Stomach (tissue), 8 donors: ENCODE measurements at regions not wholly inside any gene's neighbourhood (a gene's known extent, or its start where the extent isn't known, plus 50 kb on each side); places are given as distances from the start of the nearest gene placed in this dataset.
"Not testable (repeated sequence)": the region's sequence is repeated elsewhere in the genome, so short reads cannot be mapped to it uniquely, and the experiment has no call there.

Source experiments
- DNase-seq, 2 donors: peaks; one replicate each; pipeline versions ENCODE4 v3.0.0 to v3.0.0-alpha.2; 2013 to 2019
- H3K27ac ChIP-seq, 5 donors: fragments of 200-600 bp in 4 of 5; sonication (generic) in 4 of 5; one replicate each; pipeline ENCODE4 v1.5.1; 2013 to 2019; ENCODE audit warnings: mild to moderate bottlenecking in 1 of 5, moderate library complexity in 1 of 5
- H3K27me3 ChIP-seq, 3 donors: fragments of 200-600 bp; sonication (generic); one replicate each; pipeline ENCODE4 v1.5.1; 2017 to 2019; ENCODE audit warnings: mixed run types in 1 of 3
- H3K36me3 ChIP-seq, 4 donors: fragments of 200-600 bp; sonication (generic); 1 replicate in 3 of 4; 2 replicates in 1 of 4; pipeline ENCODE4 v1.5.1; 2016 to 2019
- H3K4me1 ChIP-seq, 4 donors: fragments of 200-600 bp; sonication (generic); one replicate each; pipeline ENCODE4 v1.5.1; 2016 to 2019
- H3K4me3 ChIP-seq, 4 donors: fragments of 200-600 bp; sonication (generic) in 3 of 4; one replicate each; pipeline ENCODE4 v1.5.1; 2016 to 2019; ENCODE audit warnings: mild to moderate bottlenecking in 1 of 4
- H3K9me3 ChIP-seq, 4 donors: fragments of 200-600 bp; sonication (generic); one replicate each; pipeline ENCODE4 v1.5.1; 2016 to 2019
- EP300 ChIP-seq: sonication (generic); formaldehyde crosslinking; IDR thresholded peaks from one replicate; pipeline ENCODE4 v1.6.1; 2017; ENCODE audit warnings: antibody characterized with exemption
- POLR2A ChIP-seq, 4 donors: fragments of 450-650 bp; IDR thresholded peaks; one replicate each; pipeline ENCODE4 v1.6.1; 2016; ENCODE audit warnings: antibody characterized with exemption in 4 of 4, control low read depth in 2 of 4, mild to moderate bottlenecking in 1 of 4, moderate library complexity in 1 of 4
- POLR2AphosphoS5 ChIP-seq, 3 donors: sonication (generic); formaldehyde crosslinking; IDR thresholded peaks; one replicate each; pipeline ENCODE4 v1.6.1; 2016; ENCODE audit warnings: antibody characterized with exemption in 3 of 3
- WGBS, 5 donors: extraction: QIAGEN DNeasy Blood & Tissue Kit in 3 of 5; methylation state at CpG; one replicate each; pipeline versions ENCODE4 v1.1.5 to v1.1.7; 2013 to 2018; 5-methylcytosine and 5-hydroxymethylcytosine counted together
- intact Hi-C: fragments of 100-400 bp; cut with DNase I; formaldehyde crosslinking; loops from one replicate; pipeline ENCODE4 v1.15.1; 2023; ENCODE audit warnings: low total_unique reads
- TF ChIP-seq, protein P1 (sequence below), 7 experiments: fragments of 450-650 bp in 4 of 7; fragments of 200-600 bp in 3 of 7; sonication (generic) in 3 of 7; IDR thresholded peaks; one replicate each; pipeline ENCODE4 v1.5.1; 2016 to 2019; ENCODE audit warnings: antibody characterized with exemption in 7 of 7, control low read depth in 2 of 7, mild to moderate bottlenecking in 1 of 7
- donor health status: healthy with polysubstance abuse.
- donor health status: Bipolar disorder and iron deficiency.
- donor health status: healthy.

DNA sequence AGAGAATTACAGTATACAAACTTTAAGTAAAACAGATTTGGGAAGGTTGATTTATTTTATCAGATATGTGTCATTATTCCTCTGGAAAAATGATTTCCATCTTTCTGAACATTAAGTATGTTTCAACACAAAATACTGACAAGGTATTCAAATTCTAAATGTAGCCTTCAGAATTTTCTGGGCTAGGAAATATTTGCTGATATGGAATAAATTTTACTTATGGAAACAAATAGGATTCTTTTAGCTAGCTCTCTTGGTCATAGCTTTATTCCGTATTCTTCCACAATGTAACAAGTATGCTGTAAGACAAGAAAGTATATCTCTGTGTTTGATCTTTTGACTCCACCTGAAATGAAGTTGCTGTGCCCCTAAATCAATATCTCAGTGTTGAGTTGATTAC, 1125.2 kb upstream of the CITED2 start:
- Histone ChIP-seq H3K27ac (no peak overlapping the region), H3K36me3 (no peaks in the 10 kb centered on the region), H3K27me3 (no peaks in the 10 kb centered on the region), H3K4me3 (no peak overlapping the region), H3K4me1 (no peaks in the 10 kb centered on the region), H3K9me3 (no peaks in the 10 kb centered on the region)
- intact Hi-C loops: no loop called here
- TF ChIP-seq POLR2AphosphoS5 (IDR thresholded peaks at IDR 0.05): no peak
- TF ChIP-seq, protein P1, sequence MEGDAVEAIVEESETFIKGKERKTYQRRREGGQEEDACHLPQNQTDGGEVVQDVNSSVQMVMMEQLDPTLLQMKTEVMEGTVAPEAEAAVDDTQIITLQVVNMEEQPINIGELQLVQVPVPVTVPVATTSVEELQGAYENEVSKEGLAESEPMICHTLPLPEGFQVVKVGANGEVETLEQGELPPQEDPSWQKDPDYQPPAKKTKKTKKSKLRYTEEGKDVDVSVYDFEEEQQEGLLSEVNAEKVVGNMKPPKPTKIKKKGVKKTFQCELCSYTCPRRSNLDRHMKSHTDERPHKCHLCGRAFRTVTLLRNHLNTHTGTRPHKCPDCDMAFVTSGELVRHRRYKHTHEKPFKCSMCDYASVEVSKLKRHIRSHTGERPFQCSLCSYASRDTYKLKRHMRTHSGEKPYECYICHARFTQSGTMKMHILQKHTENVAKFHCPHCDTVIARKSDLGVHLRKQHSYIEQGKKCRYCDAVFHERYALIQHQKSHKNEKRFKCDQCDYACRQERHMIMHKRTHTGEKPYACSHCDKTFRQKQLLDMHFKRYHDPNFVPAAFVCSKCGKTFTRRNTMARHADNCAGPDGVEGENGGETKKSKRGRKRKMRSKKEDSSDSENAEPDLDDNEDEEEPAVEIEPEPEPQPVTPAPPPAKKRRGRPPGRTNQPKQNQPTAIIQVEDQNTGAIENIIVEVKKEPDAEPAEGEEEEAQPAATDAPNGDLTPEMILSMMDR (IDR thresholded peaks at IDR 0.05): no peak
- no peak for TF ChIP-seq POLR2A (IDR thresholded peaks at IDR 0.05)
- no peak for DNase-seq
- 65 to 88% (median 81%) methylated on average over 1 of the region's 1 CpG for WGBS, 5 donors

DNA sequence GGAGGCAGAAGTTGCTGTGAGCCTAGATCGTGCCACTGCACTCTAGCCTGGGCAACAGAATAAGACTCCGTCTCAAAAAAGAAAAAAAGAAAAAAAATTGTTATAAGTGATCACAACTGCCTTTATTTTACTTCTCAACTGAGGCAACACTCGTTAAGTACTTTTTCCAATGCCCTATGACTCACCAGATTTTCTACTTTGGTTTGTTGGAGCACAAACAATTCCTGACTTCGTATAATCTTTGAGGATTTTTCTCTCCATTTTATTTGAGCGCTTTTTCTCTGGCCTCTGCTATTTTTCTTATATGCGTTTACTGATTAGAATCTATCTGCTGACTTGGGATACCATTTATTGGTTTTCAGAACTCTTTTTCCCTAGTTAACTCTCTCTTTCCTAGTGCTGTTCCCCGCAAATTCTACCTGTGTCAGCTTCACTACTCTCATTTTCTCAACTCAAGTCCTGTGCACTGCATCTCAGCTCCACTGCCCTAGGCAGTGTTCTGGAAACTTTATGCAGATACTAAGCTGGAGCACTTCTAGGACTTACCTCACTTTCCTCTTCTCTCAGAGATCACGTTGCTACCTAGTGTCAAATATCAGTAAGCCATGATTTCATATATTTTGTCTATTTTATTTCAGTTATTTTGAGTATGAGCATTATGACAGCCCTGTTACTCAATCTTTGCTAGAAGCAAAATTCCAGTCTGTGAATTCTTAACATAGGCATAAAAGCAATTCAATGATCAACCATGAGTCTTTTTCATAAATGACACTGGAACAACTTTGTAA, 1120.1 kb upstream of the CITED2 start:
- no peak for TF ChIP-seq POLR2A (IDR thresholded peaks at IDR 0.05)
- no peak for TF ChIP-seq POLR2AphosphoS5 (IDR thresholded peaks at IDR 0.05)
- TF ChIP-seq, protein P1 (IDR thresholded peaks at IDR 0.05): no peak
- no peak for TF ChIP-seq EP300
- H3K27ac ChIP-seq: no peak overlapping the region
- H3K36me3 ChIP-seq: no peaks in the 10 kb centered on the region
- no peaks in the 10 kb centered on the region for H3K27me3 ChIP-seq
- WGBS, 5 donors: 78 to 86% (median 83%) methylated on average over 8 of the region's 8 CpGs
- H3K4me3 ChIP-seq: no peak overlapping the region
- DNase-seq: no peak
- peaks cover 0 to 5% (median 0%) of the 10 kb centered on the region in 4 donors for H3K9me3 ChIP-seq
- intact Hi-C loops: no loop called here
- H3K4me1 ChIP-seq: no peaks in the 10 kb centered on the region

DNA sequence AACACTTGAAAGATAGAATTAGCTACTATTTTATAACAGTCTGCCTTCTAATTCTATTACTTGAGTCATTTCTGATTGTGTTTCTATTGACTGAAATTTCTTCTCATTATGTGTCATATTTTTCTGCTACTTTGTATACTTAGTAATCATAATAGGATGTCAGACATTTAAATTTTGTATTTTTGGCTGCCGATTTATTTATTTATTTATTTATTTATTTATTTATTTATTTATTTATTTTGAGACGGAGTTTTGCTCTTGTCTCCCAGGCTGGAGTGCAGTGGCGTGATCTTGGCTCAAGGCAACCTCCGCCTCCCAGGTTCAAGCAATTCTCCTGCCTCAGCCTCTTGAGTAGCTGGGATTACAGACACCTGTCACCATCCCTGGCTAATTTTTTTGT, 1119.0 kb upstream of the CITED2 start:
- WGBS, 5 donors: 93 to 98% (median 95%) methylated on average over 4 of the region's 4 CpGs
- intact Hi-C loops: not testable (repeated sequence)

DNA sequence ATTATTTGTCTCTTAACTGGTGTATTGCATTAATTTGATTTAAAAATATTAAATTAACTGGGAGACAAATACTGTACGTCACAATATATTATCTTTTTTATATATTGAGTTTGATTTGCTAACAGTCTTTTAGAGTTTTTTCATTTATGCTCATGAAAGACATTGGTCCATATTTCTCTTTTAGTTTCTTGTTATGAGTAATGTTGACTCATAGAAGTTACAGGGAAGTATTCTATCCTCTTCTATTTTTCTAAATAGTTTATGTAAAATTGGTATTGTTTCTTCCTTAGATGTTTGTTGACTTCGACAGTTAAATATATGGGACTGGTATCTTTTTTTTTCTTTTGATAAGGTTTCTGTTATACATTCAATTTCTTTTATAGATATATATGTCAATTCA, 1115.6 kb upstream of the CITED2 start:
- Histone ChIP-seq H3K27me3 (no peaks in the 10 kb centered on the region), H3K36me3 (no peaks in the 10 kb centered on the region), H3K27ac (no peak overlapping the region), H3K9me3 (peaks cover 0 to 14% (median 4%) of the 10 kb centered on the region in 4 donors), H3K4me1 (peaks cover 0 to 15% (median 11%) of the 10 kb centered on the region in 4 donors), H3K4me3 (no peak overlapping the region)
- WGBS, 5 donors: 88 to 93% (median 90%) methylated on average over 2 of the region's 2 CpGs
- no peak for TF ChIP-seq EP300
- TF ChIP-seq, protein P1 (IDR thresholded peaks at IDR 0.05): no peak
- no peak for TF ChIP-seq POLR2A (IDR thresholded peaks at IDR 0.05)
- TF ChIP-seq POLR2AphosphoS5 (IDR thresholded peaks at IDR 0.05): no peak
- no peak for DNase-seq
- intact Hi-C loops: no loop called here

More for the DNA sequence above, 1119.0 kb upstream of the CITED2 start:
- H3K27ac ChIP-seq, H3K4me1 ChIP-seq, DNase-seq, H3K9me3 ChIP-seq, H3K4me3 ChIP-seq, H3K36me3 ChIP-seq, H3K27me3 ChIP-seq: not testable (repeated sequence)

DNA sequence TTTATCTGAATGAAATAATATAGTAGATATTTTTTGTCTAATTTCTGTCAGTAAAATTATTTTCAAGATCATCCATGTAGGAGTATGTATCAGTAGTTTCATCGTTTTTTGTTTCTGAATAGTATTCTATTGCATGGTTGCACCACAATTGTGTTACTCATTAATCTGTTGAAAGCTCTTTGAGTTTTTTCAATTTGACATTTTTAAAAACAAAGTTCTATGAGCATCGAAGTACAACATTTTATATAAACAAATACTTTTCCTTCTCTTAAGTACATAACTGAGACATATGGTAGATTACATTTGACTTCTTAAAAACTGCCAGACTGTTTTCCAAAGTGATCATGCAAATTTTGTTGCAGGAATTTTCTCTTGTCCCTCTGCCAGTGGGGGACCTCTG, 1113.1 kb upstream of the CITED2 start:
- intact Hi-C loops: no loop called here
- Histone ChIP-seq H3K9me3 (peaks cover 0 to 11% (median 4%) of the 10 kb centered on the region in 4 donors), H3K27ac (no peak overlapping the region), H3K27me3 (no peaks in the 10 kb centered on the region), H3K4me3 (no peak overlapping the region), H3K4me1 (peaks cover 0 to 15% (median 11%) of the 10 kb centered on the region in 4 donors), H3K36me3 (no peaks in the 10 kb centered on the region)
- DNase-seq: no peak
- 74 to 91% (median 85%) methylated on average over 2 of the region's 2 CpGs for WGBS, 5 donors
- TF ChIP-seq POLR2AphosphoS5 (IDR thresholded peaks at IDR 0.05) (no peak), POLR2A (IDR thresholded peaks at IDR 0.05) (no peak), EP300 (no peak)
- TF ChIP-seq, protein P1 (IDR thresholded peaks at IDR 0.05): no peak
